ENCODE measurements at regions not wholly inside any gene's neighbourhood (a gene's known extent, or its start where the extent isn't known, plus 50 kb on each side); places are given as distances from the start of the nearest gene placed in this dataset.

- no peak for TF ChIP-seq CTCF (IDR thresholded peaks at IDR 0.05; ENCODE audit: insufficient read depth, low read length, poor library complexity, severe bottlenecking)
- no peak for TF ChIP-seq EZH2phosphoT487 (conservative IDR thresholded peaks at IDR 0.05; ENCODE audit: low read length)
Measured at GRCh38 chr13:47788844-47789243, 212.2 kb downstream of the SUCLA2 start.
